Activated naive CD4-positive, alpha-beta T cell treated with anti-CD3 and anti-CD28 coated beads for 36 hours (primary cell): ENCODE measurements at regions not wholly inside any gene's neighbourhood (a gene's known extent, or its start where the extent isn't known, plus 50 kb on each side); places are given as distances from the start of the nearest gene placed in this dataset.
"Not testable (repeated sequence)": the region's sequence is repeated elsewhere in the genome, so short reads cannot be mapped to it uniquely, and the experiment has no call there.

Experiments
- CTCF ChIA-PET: fragments of 350-600 bp; sonication (Branson Sonifier 250); formaldehyde crosslinking; loops from one replicate; lab custom pipeline; 2021; ENCODE audit warnings: antibody characterized with exemption; lab: Charles Lee
- DNase-seq: peaks from one replicate; pipeline ENCODE4 v3.0.0-alpha.2; 2020
- H3K27ac Mint-ChIP-seq: one replicate; pipeline ENCODE4 v1.8.0; 2021; ENCODE audit warnings: mild to moderate bottlenecking, mixed read lengths
- H3K27me3 Mint-ChIP-seq: one replicate; pipeline ENCODE4 v1.8.0; 2021; ENCODE audit warnings: low read depth, mixed read lengths
- H3K36me3 Mint-ChIP-seq: one replicate; pipeline ENCODE4 v1.8.0; 2021; ENCODE audit warnings: low read depth, mixed read lengths
- H3K4me1 Mint-ChIP-seq: one replicate; pipeline ENCODE4 v1.8.0; 2021; ENCODE audit warnings: low read depth, mixed read lengths
- H3K4me3 Mint-ChIP-seq: one replicate; pipeline ENCODE4 v1.8.0; 2021; ENCODE audit warnings: mild to moderate bottlenecking, moderate library complexity, mixed read lengths
- H3K9me3 Mint-ChIP-seq: one replicate; pipeline ENCODE4 v1.8.0; 2021; ENCODE audit warnings: mixed read lengths
- intact Hi-C: fragments of 100-400 bp; cut with micrococcal nuclease; formaldehyde crosslinking; loops from one replicate; pipeline ENCODE4 v1.15.1; 2023

DNA sequence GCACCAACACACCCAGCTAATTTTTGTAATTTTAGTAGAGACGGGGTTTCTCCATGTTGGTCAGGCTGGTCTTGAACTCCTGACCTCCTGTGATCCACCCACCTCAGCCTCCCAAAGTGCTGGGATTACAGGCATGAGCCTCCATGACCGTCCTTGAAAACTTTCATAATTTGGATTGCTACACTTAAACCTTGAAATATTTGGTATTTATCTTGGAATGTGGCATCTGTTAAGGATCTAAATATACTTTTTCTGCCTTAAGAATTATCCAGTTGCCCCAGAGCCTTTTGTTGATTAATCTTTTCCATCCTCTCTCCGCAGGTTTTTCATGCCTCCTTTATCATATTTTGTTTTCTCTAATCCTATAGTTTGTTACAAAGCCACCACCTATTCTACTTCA is 872.7 kb downstream of the KCNMA1 start:
- H3K27me3 Mint-ChIP-seq, CTCF ChIA-PET, H3K4me3 Mint-ChIP-seq, DNase-seq, H3K4me1 Mint-ChIP-seq, intact Hi-C loops, H3K9me3 Mint-ChIP-seq, H3K36me3 Mint-ChIP-seq, H3K27ac Mint-ChIP-seq: not testable (repeated sequence)

DNA sequence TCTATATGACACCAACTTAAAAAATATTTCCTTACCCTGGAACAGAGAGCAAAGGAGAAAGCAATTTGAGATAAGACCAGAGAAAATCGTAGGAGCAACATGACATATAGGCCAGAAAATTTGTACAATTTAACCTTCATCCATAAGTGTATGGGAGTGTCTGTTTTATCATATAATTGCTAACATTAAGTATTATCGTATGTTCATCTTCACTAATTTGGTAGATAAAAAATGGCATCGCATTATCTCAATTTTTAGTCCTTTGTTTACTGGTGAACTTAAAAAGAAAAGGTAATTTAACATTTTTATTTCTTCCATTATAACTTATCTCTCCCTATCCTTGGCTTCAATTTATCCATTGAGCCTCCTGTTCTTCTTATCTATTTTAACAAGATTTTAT is 873.4 kb downstream of the KCNMA1 start:
- Mint-ChIP-seq H3K9me3 (peaks cover 5% of the 10 kb centered on the region), H3K4me1 (no peaks in the 10 kb centered on the region), H3K27me3 (no peaks in the 10 kb centered on the region), H3K4me3 (no peak overlapping the region), H3K36me3 (no peaks in the 10 kb centered on the region), H3K27ac (no peak overlapping the region)
- CTCF ChIA-PET: no interaction called here
- intact Hi-C loops: no loop called here
- DNase-seq: no peak

DNA sequence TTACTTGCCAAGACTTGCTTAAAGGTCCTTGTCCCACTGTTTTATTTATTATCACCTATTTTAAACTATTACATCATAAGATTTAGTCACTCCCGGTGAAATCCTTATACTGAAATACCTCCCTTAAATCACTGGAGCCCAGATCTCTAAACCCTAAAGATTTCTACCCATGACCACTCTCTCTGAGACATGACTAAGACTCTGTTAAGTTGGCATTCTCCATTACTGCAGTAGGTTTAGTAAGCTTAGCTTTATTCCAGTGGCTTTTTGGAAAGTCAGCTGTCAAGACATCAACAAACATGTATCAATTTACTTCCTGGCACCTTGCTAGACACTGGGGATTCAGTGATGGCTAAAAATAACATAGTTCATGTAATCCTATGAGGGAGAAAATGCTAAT is 874.2 kb downstream of the KCNMA1 start:
- intact Hi-C loops: no loop called here
- no peak for DNase-seq
- Mint-ChIP-seq H3K27ac (no peak overlapping the region), H3K36me3 (no peaks in the 10 kb centered on the region), H3K4me1 (no peaks in the 10 kb centered on the region), H3K9me3 (peaks cover 5% of the 10 kb centered on the region), H3K4me3 (no peak overlapping the region), H3K27me3 (no peaks in the 10 kb centered on the region)
- CTCF ChIA-PET: no interaction called here

- H3K27ac Mint-ChIP-seq: no peak overlapping the region
- DNase-seq: no peak
- CTCF ChIA-PET: no interaction called here
- no peaks in the 10 kb centered on the region for H3K4me1 Mint-ChIP-seq
- intact Hi-C loops: no loop called here
- no peaks in the 10 kb centered on the region for H3K27me3 Mint-ChIP-seq
- no peak overlapping the region for H3K4me3 Mint-ChIP-seq
- H3K36me3 Mint-ChIP-seq: no peaks in the 10 kb centered on the region
- H3K9me3 Mint-ChIP-seq: peaks cover 5% of the 10 kb centered on the region
These were observed 877.9 kb downstream of the KCNMA1 start for GRCh38 chr10:76759681-76760080.

DNA sequence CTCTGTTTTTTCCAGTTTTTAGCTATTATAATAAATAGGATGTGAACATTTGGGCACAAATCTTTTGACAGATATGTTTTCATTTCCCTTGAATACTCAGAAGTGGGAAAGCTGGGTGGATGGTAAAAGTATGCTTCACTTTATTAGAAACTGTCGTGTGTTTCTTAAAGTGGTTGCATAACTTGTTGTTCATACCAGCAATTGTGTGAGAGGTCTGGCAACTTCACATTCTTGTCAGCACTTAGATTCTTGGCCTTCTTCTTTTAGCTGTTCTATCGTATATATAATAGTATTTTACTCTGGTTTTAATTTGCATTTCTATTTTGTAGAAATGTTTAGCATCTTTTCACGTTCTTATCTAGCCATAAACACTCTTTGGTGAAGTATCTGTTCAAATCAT is 894.4 kb downstream of the KCNMA1 start:
- Mint-ChIP-seq H3K9me3 (no peaks in the 10 kb centered on the region), H3K27me3 (no peaks in the 10 kb centered on the region), H3K27ac (no peak overlapping the region), H3K4me3 (no peak overlapping the region), H3K4me1 (no peaks in the 10 kb centered on the region), H3K36me3 (no peaks in the 10 kb centered on the region)
- CTCF ChIA-PET: no interaction called here
- intact Hi-C loops: no loop called here
- DNase-seq: no peak

- DNase-seq: no peak
- Mint-ChIP-seq H3K27me3 (no peaks in the 10 kb centered on the region), H3K27ac (no peak overlapping the region), H3K4me1 (no peaks in the 10 kb centered on the region), H3K4me3 (no peak overlapping the region), H3K36me3 (no peaks in the 10 kb centered on the region), H3K9me3 (no peaks in the 10 kb centered on the region)
- intact Hi-C loops: no loop called here
- CTCF ChIA-PET: no interaction called here
These were observed 897.1 kb downstream of the KCNMA1 start for GRCh38 chr10:76740514-76740913.

DNA sequence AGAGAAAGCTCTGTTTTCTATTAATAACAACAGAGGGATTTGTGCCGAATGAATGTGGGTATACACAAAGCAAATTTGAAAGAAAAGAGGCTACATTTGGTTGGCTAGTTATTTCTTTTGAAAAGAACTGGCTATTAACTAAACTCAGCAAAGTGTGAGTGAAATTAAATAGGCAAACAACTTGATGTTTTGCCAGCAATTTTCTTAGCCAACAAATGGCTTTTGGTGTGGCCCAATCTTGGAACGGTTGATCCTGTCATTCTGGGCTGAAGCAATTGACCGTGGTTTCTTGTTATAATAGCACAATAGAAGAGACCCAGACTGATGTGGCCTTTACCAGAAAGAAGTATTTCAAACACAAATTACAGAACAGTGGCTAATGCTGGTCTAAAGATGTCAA is 898.6 kb downstream of the KCNMA1 start:
- H3K4me1 Mint-ChIP-seq: no peaks in the 10 kb centered on the region
- no peaks in the 10 kb centered on the region for H3K36me3 Mint-ChIP-seq
- CTCF ChIA-PET: no interaction called here
- H3K4me3 Mint-ChIP-seq: no peak overlapping the region
- no peak overlapping the region for H3K27ac Mint-ChIP-seq
- DNase-seq: no peak
- H3K9me3 Mint-ChIP-seq: no peaks in the 10 kb centered on the region
- intact Hi-C loops: no loop called here
- no peaks in the 10 kb centered on the region for H3K27me3 Mint-ChIP-seq

- Mint-ChIP-seq H3K4me1 (no peaks in the 10 kb centered on the region), H3K36me3 (no peaks in the 10 kb centered on the region), H3K4me3 (no peak overlapping the region), H3K9me3 (peaks cover under 1% of the 10 kb centered on the region), H3K27me3 (no peaks in the 10 kb centered on the region), H3K27ac (no peak overlapping the region)
- CTCF ChIA-PET: no interaction called here
- no peak for DNase-seq
- intact Hi-C loops: no loop called here
These were observed 900.6 kb downstream of the KCNMA1 start for GRCh38 chr10:76736815-76737618.

DNA sequence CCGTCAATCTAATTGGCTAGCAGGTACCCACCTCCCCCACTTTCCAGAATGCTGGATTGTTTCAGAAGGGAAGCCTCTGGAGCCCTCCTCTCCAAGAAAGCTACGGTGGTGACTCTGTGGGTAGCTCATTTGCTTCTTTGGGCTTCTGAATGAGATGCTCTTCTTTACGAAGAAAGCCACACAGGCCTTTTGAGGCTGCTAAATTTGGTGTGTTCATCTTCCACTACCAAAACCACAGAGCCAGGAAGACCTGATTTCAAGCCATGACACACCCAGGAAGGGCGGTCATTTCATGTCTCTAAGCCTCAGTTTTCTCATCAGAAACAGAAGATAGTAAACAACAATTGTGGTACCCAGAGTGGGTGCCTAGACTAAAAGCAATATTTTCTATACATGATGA is 901.2 kb downstream of the KCNMA1 start:
- DNase-seq: no peak
- H3K4me3 Mint-ChIP-seq: no peak overlapping the region
- no peaks in the 10 kb centered on the region for H3K36me3 Mint-ChIP-seq
- no peaks in the 10 kb centered on the region for H3K4me1 Mint-ChIP-seq
- CTCF ChIA-PET: no interaction called here
- H3K9me3 Mint-ChIP-seq: peaks cover 4% of the 10 kb centered on the region
- intact Hi-C loops: no loop called here
- H3K27ac Mint-ChIP-seq: no peak overlapping the region
- no peaks in the 10 kb centered on the region for H3K27me3 Mint-ChIP-seq

DNA sequence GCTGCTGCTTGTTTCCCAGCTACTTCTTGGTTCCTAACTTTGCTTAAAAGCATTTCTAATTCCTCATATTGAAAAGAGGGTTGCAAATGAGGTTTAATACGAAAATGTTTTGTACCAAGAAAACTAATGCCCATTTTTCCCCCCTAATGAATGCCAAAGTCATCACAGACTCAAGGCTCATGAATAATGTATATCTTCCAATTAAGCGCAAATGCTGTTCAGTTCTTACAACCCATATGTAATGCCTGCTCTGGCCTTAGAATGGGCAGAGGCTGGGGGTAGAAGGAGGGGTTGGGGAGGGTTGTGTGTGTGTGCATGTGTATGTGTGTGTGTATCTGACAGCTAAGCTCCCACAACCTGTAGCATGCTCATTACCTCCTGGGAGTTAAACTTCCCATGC is 901.7 kb downstream of the KCNMA1 start:
- Mint-ChIP-seq H3K4me3 (no peak overlapping the region), H3K27ac (no peak overlapping the region), H3K27me3 (no peaks in the 10 kb centered on the region), H3K4me1 (no peaks in the 10 kb centered on the region), H3K36me3 (no peaks in the 10 kb centered on the region), H3K9me3 (peaks cover 7% of the 10 kb centered on the region)
- intact Hi-C loops: no loop called here
- no peak for DNase-seq
- CTCF ChIA-PET: no interaction called here

GRCh38 chr10:76733441-76733936 is 904.1 kb downstream of the KCNMA1 start:
- Mint-ChIP-seq H3K9me3 (peaks cover 7% of the 10 kb centered on the region), H3K27ac (no peak overlapping the region), H3K36me3 (no peaks in the 10 kb centered on the region), H3K4me1 (no peaks in the 10 kb centered on the region), H3K4me3 (no peak overlapping the region), H3K27me3 (no peaks in the 10 kb centered on the region)
- CTCF ChIA-PET: no interaction called here
- intact Hi-C loops: no loop called here
- DNase-seq: no peak

GRCh38 chr10:76732306-76732705 is 905.3 kb downstream of the KCNMA1 start:
- H3K4me3 Mint-ChIP-seq: no peak overlapping the region
- intact Hi-C loops: no loop called here
- no peaks in the 10 kb centered on the region for H3K27me3 Mint-ChIP-seq

DNA sequence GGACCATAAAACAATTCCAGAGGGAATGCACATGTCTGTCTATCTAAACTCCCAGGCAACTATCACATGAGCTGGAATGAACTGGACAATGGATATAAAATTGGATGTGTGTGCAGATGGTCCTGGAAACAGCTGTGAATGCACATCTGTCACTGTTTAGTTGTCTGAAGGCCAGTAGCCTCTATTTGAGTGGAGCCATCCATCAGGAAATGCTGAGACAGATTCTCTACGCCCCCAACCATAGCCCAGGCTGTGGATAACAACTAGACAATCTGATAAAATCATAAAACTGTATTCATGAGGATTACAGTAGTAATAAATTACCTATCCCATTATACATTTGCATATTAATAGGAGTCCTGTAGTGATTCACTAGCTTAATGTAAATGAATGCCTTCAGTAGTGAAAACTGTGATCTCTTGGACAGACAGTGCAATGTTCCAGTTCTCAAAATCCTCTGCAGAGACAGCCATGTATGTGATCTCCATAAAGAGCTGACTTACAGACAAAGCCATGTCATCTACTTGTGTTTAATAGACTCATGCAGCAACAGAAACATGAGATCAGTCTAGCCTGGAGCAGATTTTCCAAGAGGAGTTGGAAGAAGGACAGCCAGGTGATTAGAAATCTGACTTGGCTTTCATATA is 907.6 kb downstream of the KCNMA1 start:
- CTCF ChIA-PET: interaction anchor here (0.5 kb wide), 1 partner anchor 254 kb away, joined by 3 read pairs; no protein-coding TSS in a partner anchor
- no peaks in the 10 kb centered on the region for H3K27me3 Mint-ChIP-seq
- H3K4me3 Mint-ChIP-seq: no peak overlapping the region

More at GRCh38 chr10:76732306-76732705, 905.3 kb downstream of the KCNMA1 start:
- peaks cover 7% of the 10 kb centered on the region for H3K9me3 Mint-ChIP-seq
- no peaks in the 10 kb centered on the region for H3K36me3 Mint-ChIP-seq
- CTCF ChIA-PET: interaction anchor here (1.0 kb wide), 1 partner anchor 109 kb away, joined by 3 read pairs; no protein-coding TSS in a partner anchor
- DNase-seq: no peak
- H3K27ac Mint-ChIP-seq: no peak overlapping the region
- no peaks in the 10 kb centered on the region for H3K4me1 Mint-ChIP-seq

More for the DNA sequence above, 907.6 kb downstream of the KCNMA1 start:
- Mint-ChIP-seq H3K4me1 (no peaks in the 10 kb centered on the region), H3K27ac (no peak overlapping the region), H3K36me3 (no peaks in the 10 kb centered on the region), H3K9me3 (peaks cover 9% of the 10 kb centered on the region)
- intact Hi-C loops: no loop called here
- DNase-seq: no peak
